ENCODE measurements at regions not wholly inside any gene's neighbourhood (a gene's known extent, or its start where the extent isn't known, plus 50 kb on each side); places are given as distances from the start of the nearest gene placed in this dataset.

- Histone ChIP-seq H3K9me3 (peaks cover 0 to 18% (median 0%) of the 10 kb centered on the region in 4 donors), H3K4me1 (no peaks in the 10 kb centered on the region), H3K27me3 (no peaks in the 10 kb centered on the region), H3K27ac (no peak overlapping the region), H3K4me3 (no peak overlapping the region), H3K36me3 (no peaks in the 10 kb centered on the region)
- DNase-seq (ENCODE audit: low spot score in 2 of 2): no peak
- TF ChIP-seq POLR2A (IDR thresholded peaks at IDR 0.05): no peak
- TF ChIP-seq EP300 (IDR thresholded peaks at IDR 0.05): no peak
- TF ChIP-seq CTCF (IDR thresholded peaks at IDR 0.05): no peak
- 90 to 91% methylated on average over 1 of the region's 1 CpG for WGBS, 2 donors
Measured at GRCh38 chr4:83703752-83704151, 167.8 kb downstream of the GPAT3 start.

- Histone ChIP-seq H3K4me1 (no peaks in the 10 kb centered on the region), H3K27ac (no peak overlapping the region), H3K4me3 (no peak overlapping the region), H3K9me3 (peaks cover 0 to 18% (median 0%) of the 10 kb centered on the region in 4 donors), H3K27me3 (no peaks in the 10 kb centered on the region), H3K36me3 (no peaks in the 10 kb centered on the region)
- TF ChIP-seq POLR2A (IDR thresholded peaks at IDR 0.05): no peak
- no peak for TF ChIP-seq CTCF (IDR thresholded peaks at IDR 0.05)
- TF ChIP-seq EP300 (IDR thresholded peaks at IDR 0.05): no peak
- WGBS, 2 donors: 92 to 93% methylated on average over 1 of the region's 1 CpG
- DNase-seq (ENCODE audit: low spot score in 2 of 2): no peak
Measured at GRCh38 chr4:83701041-83701440, 165.1 kb downstream of the GPAT3 start.

GRCh38 chr4:83699358-83699757, 163.4 kb downstream of the GPAT3 start:
- peaks cover 0 to 18% (median 0%) of the 10 kb centered on the region in 4 donors for H3K9me3 ChIP-seq
- no peaks in the 10 kb centered on the region for H3K27me3 ChIP-seq
- no peak overlapping the region for H3K4me3 ChIP-seq
- DNase-seq (ENCODE audit: low spot score in 2 of 2): no peak
- H3K4me1 ChIP-seq: no peaks in the 10 kb centered on the region
- H3K27ac ChIP-seq: no peak overlapping the region
- TF ChIP-seq CTCF (IDR thresholded peaks at IDR 0.05) (no peak), EP300 (IDR thresholded peaks at IDR 0.05) (no peak), POLR2A (IDR thresholded peaks at IDR 0.05) (no peak)
- WGBS, 2 donors: 83 to 84% methylated on average over 1 of the region's 1 CpG
- no peaks in the 10 kb centered on the region for H3K36me3 ChIP-seq

- TF ChIP-seq CTCF (IDR thresholded peaks at IDR 0.05): no peak
- no peak for TF ChIP-seq POLR2A (IDR thresholded peaks at IDR 0.05)
- no peak for TF ChIP-seq EP300 (IDR thresholded peaks at IDR 0.05)
- no peak overlapping the region for H3K27ac ChIP-seq
- WGBS, 2 donors: 81 to 92% methylated on average over 1 of the region's 1 CpG
- no peaks in the 10 kb centered on the region for H3K9me3 ChIP-seq
- DNase-seq (ENCODE audit: low spot score in 2 of 2): no peak
- no peaks in the 10 kb centered on the region for H3K4me1 ChIP-seq
- no peaks in the 10 kb centered on the region for H3K36me3 ChIP-seq
- no peaks in the 10 kb centered on the region for H3K27me3 ChIP-seq
- H3K4me3 ChIP-seq: no peak overlapping the region
Measured at GRCh38 chr4:83692028-83692427, 156.1 kb downstream of the GPAT3 start.

- TF ChIP-seq EP300 (IDR thresholded peaks at IDR 0.05) (no peak), CTCF (IDR thresholded peaks at IDR 0.05) (no peak), POLR2A (IDR thresholded peaks at IDR 0.05) (no peak)
- DNase-seq (ENCODE audit: low spot score in 2 of 2): no peak
- H3K27ac ChIP-seq: no peak overlapping the region
- H3K9me3 ChIP-seq: no peaks in the 10 kb centered on the region
- WGBS, 2 donors: 86 to 88% methylated on average over 2 of the region's 2 CpGs
- H3K4me1 ChIP-seq: no peaks in the 10 kb centered on the region
- no peaks in the 10 kb centered on the region for H3K36me3 ChIP-seq
- no peak overlapping the region for H3K4me3 ChIP-seq
- no peaks in the 10 kb centered on the region for H3K27me3 ChIP-seq
Measured at GRCh38 chr4:83686166-83686565, 150.3 kb downstream of the GPAT3 start.

Data from tibial nerve (tissue), 4 donors.